Calu3 (cell line): ENCODE measurements at regions not wholly inside any gene's neighbourhood (a gene's known extent, or its start where the extent isn't known, plus 50 kb on each side); places are given as distances from the start of the nearest gene placed in this dataset.

Experiments
- BruUV-seq: library from RNA; stranded (reverse); fragments of 400-500 nt; replicated peaks from 2 replicates; lab custom pipeline; 2021; lab: Mats Ljungman, UMichigan
- CTCF ChIA-PET: fragments of 300-600 bp; sonication (Branson Sonifier 250); formaldehyde crosslinking; loops from one replicate; lab custom pipeline; 2022; ENCODE audit warnings: antibody characterized with exemption; lab: Charles Lee
- DNase-seq: peaks from one replicate; pipeline ENCODE4 v3.0.0; 2022
- H3K27ac Mint-ChIP-seq: one replicate; pipeline ENCODE4 v1.8.0; 2022; ENCODE audit warnings: mixed read lengths; ENCODE audit not compliant: unreplicated experiment
- H3K27me3 Mint-ChIP-seq: one replicate; pipeline ENCODE4 v1.8.0; 2022; ENCODE audit warnings: mixed read lengths; ENCODE audit not compliant: unreplicated experiment
- H3K36me3 Mint-ChIP-seq: one replicate; pipeline ENCODE4 v1.8.0; 2022; ENCODE audit warnings: mild to moderate bottlenecking, moderate library complexity, mixed read lengths; ENCODE audit not compliant: insufficient read depth, unreplicated experiment
- H3K4me1 Mint-ChIP-seq: one replicate; pipeline ENCODE4 v1.8.0; 2022; ENCODE audit warnings: mild to moderate bottlenecking, low read depth, mixed read lengths; ENCODE audit not compliant: unreplicated experiment
- H3K4me3 Mint-ChIP-seq: one replicate; pipeline ENCODE4 v1.8.0; 2022; ENCODE audit warnings: mild to moderate bottlenecking, low read depth, moderate library complexity, mixed read lengths; ENCODE audit not compliant: unreplicated experiment
- H3K9me3 Mint-ChIP-seq: one replicate; pipeline ENCODE4 v1.8.0; 2022; ENCODE audit warnings: low read depth, mixed read lengths; ENCODE audit not compliant: unreplicated experiment
- CTCF ChIP-seq: fragments of 200-600 bp; IDR thresholded peaks from one replicate; pipeline ENCODE4 v1.8.0; 2022; ENCODE audit warnings: antibody characterized with exemption; ENCODE audit not compliant: unreplicated experiment
- intact Hi-C: fragments of 100-400 bp; cut with micrococcal nuclease; formaldehyde crosslinking; loops from one replicate; pipeline ENCODE4 v1.10.0; 2022; ENCODE audit not compliant: unreplicated experiment

- CTCF ChIA-PET, result interaction anchor here (1.3 kb wide), 1 partner anchor 12 kb away, joined by 3 read pairs; no protein-coding TSS in a partner anchor
- DNase-seq, result no peak
- H3K9me3 Mint-ChIP-seq, result no peaks in the 10 kb centered on the region
- H3K27ac Mint-ChIP-seq, result peak overlapping the region; percentile 86
- no peak overlapping the region for H3K4me3 Mint-ChIP-seq
- H3K36me3 Mint-ChIP-seq, result peaks cover 6% of the 10 kb centered on the region
- intact Hi-C loops, result loop anchor here (2.0 kb wide), 3 partner anchors 61 to 121 kb away; partner anchors contain the start of gene FUT8
- no TSS peak for BruUV-seq
- peaks cover 37% of the 10 kb centered on the region for H3K4me1 Mint-ChIP-seq
- TF ChIP-seq CTCF, result no peak
- no peaks in the 10 kb centered on the region for H3K27me3 Mint-ChIP-seq
Observed at GRCh38 chr14:65291531-65291930, 121.0 kb upstream of the FUT8 start.

- H3K36me3 Mint-ChIP-seq, result peaks cover 14% of the 10 kb centered on the region
- DNase-seq, result no peak
- no peak overlapping the region for H3K4me3 Mint-ChIP-seq
- no TSS peak for BruUV-seq
- intact Hi-C loops, result no loop called here
- no peaks in the 10 kb centered on the region for H3K9me3 Mint-ChIP-seq
- no peak for TF ChIP-seq CTCF
- CTCF ChIA-PET, result no interaction called here
- H3K4me1 Mint-ChIP-seq, result peaks cover 40% of the 10 kb centered on the region
- H3K27me3 Mint-ChIP-seq, result no peaks in the 10 kb centered on the region
- no peak overlapping the region for H3K27ac Mint-ChIP-seq
Observed at GRCh38 chr14:65294816-65295215, 117.7 kb upstream of the FUT8 start.

- TF ChIP-seq CTCF, result no peak
- no peak for DNase-seq
- Mint-ChIP-seq H3K4me3 (no peak overlapping the region), H3K36me3 (peaks cover 8% of the 10 kb centered on the region), H3K27me3 (no peaks in the 10 kb centered on the region), H3K27ac (no peak overlapping the region), H3K4me1 (peaks cover 40% of the 10 kb centered on the region), H3K9me3 (no peaks in the 10 kb centered on the region)
- BruUV-seq, result no TSS peak
- intact Hi-C loops, result no loop called here
- CTCF ChIA-PET, result no interaction called here
Observed at GRCh38 chr14:65296402-65296801, 116.1 kb upstream of the FUT8 start.

- CTCF ChIA-PET, result no interaction called here
- Mint-ChIP-seq H3K36me3 (peaks cover 9% of the 10 kb centered on the region), H3K9me3 (no peaks in the 10 kb centered on the region), H3K27ac (peak overlapping the region; percentile 32), H3K27me3 (no peaks in the 10 kb centered on the region), H3K4me1 (peaks cover 45% of the 10 kb centered on the region), H3K4me3 (no peak overlapping the region)
- intact Hi-C loops, result no loop called here
- BruUV-seq, result no TSS peak
- no peak for DNase-seq
- TF ChIP-seq CTCF, result no peak
Observed at GRCh38 chr14:65296876-65297275, 115.7 kb upstream of the FUT8 start.
